Daoy (cell line): ENCODE measurements at regions not wholly inside any gene's neighbourhood (a gene's known extent, or its start where the extent isn't known, plus 50 kb on each side); places are given as distances from the start of the nearest gene placed in this dataset.
A peak's percentile ranks its signal among the peaks of the same experiment; 100 is the strongest.
"Not testable (repeated sequence)": the region's sequence is repeated elsewhere in the genome, so short reads cannot be mapped to it uniquely, and the experiment has no call there.

Experiments
- DNase-seq: peaks from one replicate; pipeline ENCODE4 v3.0.0-alpha.2; 2015; ENCODE audit warnings: low read depth

- DNase-seq, result no peak
These were observed 127.4 kb upstream of the SLC8A1 start for GRCh38 chr2:40579247-40579646.

- peak; percentile 8 for DNase-seq
These were observed 132.5 kb upstream of the SLC8A1 start for GRCh38 chr2:40584432-40584831.

- DNase-seq, result no peak
These were observed 139.9 kb upstream of the SLC8A1 start for GRCh38 chr2:40591774-40592173.

GRCh38 chr2:40592218-40592617 lies 140.3 kb upstream of the SLC8A1 start:
- DNase-seq, result no peak

- DNase-seq, result peak; percentile 17
These were observed 155.0 kb upstream of the SLC8A1 start for GRCh38 chr2:40606862-40607261.

GRCh38 chr2:40611196-40611595 lies 159.3 kb upstream of the SLC8A1 start:
- DNase-seq, result no peak

GRCh38 chr2:40625849-40626248 lies 174.0 kb upstream of the SLC8A1 start:
- peak; percentile 44 for DNase-seq

- DNase-seq, result no peak
These were observed 176.7 kb upstream of the SLC8A1 start for GRCh38 chr2:40628556-40628955.

- DNase-seq, result no peak
These were observed 178.0 kb upstream of the SLC8A1 start for GRCh38 chr2:40629768-40630434.

- no peak for DNase-seq
These were observed 187.4 kb upstream of the SLC8A1 start for GRCh38 chr2:40639320-40639719.

- no peak for DNase-seq
These were observed 190.3 kb upstream of the SLC8A1 start for GRCh38 chr2:40642237-40642636.

GRCh38 chr2:40642726-40643125 lies 190.8 kb upstream of the SLC8A1 start:
- DNase-seq, result no peak

GRCh38 chr2:40646642-40647041 lies 194.8 kb upstream of the SLC8A1 start:
- no peak for DNase-seq

GRCh38 chr2:40652155-40652554 lies 200.3 kb upstream of the SLC8A1 start:
- no peak for DNase-seq

- peak; percentile 1 for DNase-seq
These were observed 201.9 kb upstream of the SLC8A1 start for GRCh38 chr2:40653829-40654228.

GRCh38 chr2:40654346-40654745 lies 202.5 kb upstream of the SLC8A1 start:
- DNase-seq, result no peak

GRCh38 chr2:40658941-40659340 lies 207.1 kb upstream of the SLC8A1 start:
- no peak for DNase-seq

GRCh38 chr2:40665493-40666232 lies 213.8 kb upstream of the SLC8A1 start:
- no peak for DNase-seq

GRCh38 chr2:40666398-40666797 lies 214.5 kb upstream of the SLC8A1 start:
- DNase-seq, result no peak

- no peak for DNase-seq
These were observed 216.5 kb upstream of the SLC8A1 start for GRCh38 chr2:40668425-40668824.

- not testable (repeated sequence) for DNase-seq
These were observed 224.4 kb upstream of the SLC8A1 start for GRCh38 chr2:40676134-40676790.

GRCh38 chr2:40680547-40680946 lies 228.7 kb upstream of the SLC8A1 start:
- DNase-seq, result no peak

GRCh38 chr2:40690036-40690435 lies 238.1 kb upstream of the SLC8A1 start:
- no peak for DNase-seq
